Dedifferentiated amniotic fluid mesenchymal stem cell (primary cell): ENCODE measurements at regions not wholly inside any gene's neighbourhood (a gene's known extent, or its start where the extent isn't known, plus 50 kb on each side); places are given as distances from the start of the nearest gene placed in this dataset.
A peak's percentile ranks its signal among the peaks of the same experiment; 100 is the strongest.

Experiments used
- DNase-seq: peaks from one replicate; pipeline ENCODE4 v3.0.0-alpha.2; 2016; ENCODE audit errors: extremely low spot score

GRCh38 chr11:130583801-130584211 lies 135.4 kb downstream of the ADAMTS15 start:
- DNase-seq = no peak

- no peak for DNase-seq
Observed at GRCh38 chr11:130585545-130585944, 137.1 kb downstream of the ADAMTS15 start.

- DNase-seq = no peak
Observed at GRCh38 chr11:130587658-130588057, 139.2 kb downstream of the ADAMTS15 start.

- DNase-seq = no peak
Observed at GRCh38 chr11:130588471-130588870, 140.0 kb downstream of the ADAMTS15 start.

GRCh38 chr11:130592056-130592455 lies 143.6 kb downstream of the ADAMTS15 start:
- no peak for DNase-seq

- DNase-seq = no peak
Observed at GRCh38 chr11:130593064-130593463, 144.6 kb downstream of the ADAMTS15 start.

- DNase-seq = no peak
Observed at GRCh38 chr11:130598433-130598832, 150.0 kb downstream of the ADAMTS15 start.

- no peak for DNase-seq
Observed at GRCh38 chr11:130599073-130599654, 150.7 kb downstream of the ADAMTS15 start.

GRCh38 chr11:130600139-130600538 lies 151.7 kb downstream of the ADAMTS15 start:
- no peak for DNase-seq

GRCh38 chr11:130600616-130601015 lies 152.2 kb downstream of the ADAMTS15 start:
- DNase-seq = no peak

- DNase-seq = no peak
Observed at GRCh38 chr11:130601141-130601540, 152.7 kb downstream of the ADAMTS15 start.

GRCh38 chr11:130601764-130602460 lies 153.5 kb downstream of the ADAMTS15 start:
- DNase-seq = no peak

- DNase-seq = no peak
Observed at GRCh38 chr11:130602641-130603334, 154.3 kb downstream of the ADAMTS15 start.

GRCh38 chr11:130603335-130603906 lies 155.0 kb downstream of the ADAMTS15 start:
- no peak for DNase-seq

- no peak for DNase-seq
Observed at GRCh38 chr11:130604606-130605005, 156.2 kb downstream of the ADAMTS15 start.

- no peak for DNase-seq
Observed at GRCh38 chr11:130606178-130606577, 157.7 kb downstream of the ADAMTS15 start.

GRCh38 chr11:130606781-130607511 lies 158.5 kb downstream of the ADAMTS15 start:
- peak; percentile 27 for DNase-seq

- DNase-seq = no peak
Observed at GRCh38 chr11:130608287-130608686, 159.8 kb downstream of the ADAMTS15 start.

GRCh38 chr11:130609121-130610035 lies 160.9 kb downstream of the ADAMTS15 start:
- no peak for DNase-seq

- DNase-seq = no peak
Observed at GRCh38 chr11:130611791-130612251, 163.4 kb downstream of the ADAMTS15 start.
